ENCODE measurements at regions not wholly inside any gene's neighbourhood (a gene's known extent, or its start where the extent isn't known, plus 50 kb on each side); places are given as distances from the start of the nearest gene placed in this dataset.

- no peak for DNase-seq (ENCODE audit: low read depth, low spot score)
Observed at GRCh38 chr10:110355141-110355831, 50.6 kb upstream of the SMNDC1 start.

GRCh38 chr10:110355922-110356627 lies 51.4 kb upstream of the SMNDC1 start:
- no peak for DNase-seq (ENCODE audit: low read depth, low spot score)

- no peak for DNase-seq (ENCODE audit: low read depth, low spot score)
Observed at GRCh38 chr10:110356628-110357245, 52.0 kb upstream of the SMNDC1 start.

GRCh38 chr10:110357252-110357780 lies 52.6 kb upstream of the SMNDC1 start:
- peak; percentile 18 for DNase-seq (ENCODE audit: low read depth, low spot score)

GRCh38 chr10:110357871-110358270 lies 53.2 kb upstream of the SMNDC1 start:
- no peak for DNase-seq (ENCODE audit: low read depth, low spot score)

- no peak for DNase-seq (ENCODE audit: low read depth, low spot score)
Observed at GRCh38 chr10:110358278-110358677, 53.6 kb upstream of the SMNDC1 start.

- no peak for DNase-seq (ENCODE audit: low read depth, low spot score)
Observed at GRCh38 chr10:110358869-110359629, 54.3 kb upstream of the SMNDC1 start.

GRCh38 chr10:110360857-110361474 lies 56.2 kb upstream of the SMNDC1 start:
- DNase-seq (ENCODE audit: low read depth, low spot score): no peak

- no peak for DNase-seq (ENCODE audit: low read depth, low spot score)
Observed at GRCh38 chr10:110361800-110362456, 57.2 kb upstream of the SMNDC1 start.

GRCh38 chr10:110363572-110364411 lies 59.1 kb upstream of the SMNDC1 start:
- DNase-seq (ENCODE audit: low read depth, low spot score): no peak

GRCh38 chr10:110364531-110364937 lies 59.8 kb upstream of the SMNDC1 start:
- no peak for DNase-seq (ENCODE audit: low read depth, low spot score)

GRCh38 chr10:110365356-110366143 lies 60.8 kb upstream of the SMNDC1 start:
- no peak for DNase-seq (ENCODE audit: low read depth, low spot score)

GRCh38 chr10:110366635-110367034 lies 61.9 kb upstream of the SMNDC1 start:
- DNase-seq (ENCODE audit: low read depth, low spot score): no peak

GRCh38 chr10:110368002-110368401 lies 63.3 kb upstream of the SMNDC1 start:
- peak; percentile 20 for DNase-seq (ENCODE audit: low read depth, low spot score)

- no peak for DNase-seq (ENCODE audit: low read depth, low spot score)
Observed at GRCh38 chr10:110368556-110368955, 63.8 kb upstream of the SMNDC1 start.

- DNase-seq (ENCODE audit: low read depth, low spot score): no peak
Observed at GRCh38 chr10:110370006-110370405, 65.3 kb upstream of the SMNDC1 start.

- DNase-seq (ENCODE audit: low read depth, low spot score): no peak
Observed at GRCh38 chr10:110372656-110373055, 67.9 kb upstream of the SMNDC1 start.

GRCh38 chr10:110373059-110373458 lies 68.3 kb upstream of the SMNDC1 start:
- no peak for DNase-seq (ENCODE audit: low read depth, low spot score)
